Suprapubic skin (tissue), 3 donors: ENCODE measurements at regions not wholly inside any gene's neighbourhood (a gene's known extent, or its start where the extent isn't known, plus 50 kb on each side); places are given as distances from the start of the nearest gene placed in this dataset.

Experiments used
- POLR2A ChIP-seq, 2 donors: fragments of 450-650 bp; IDR thresholded peaks; one replicate each; pipeline ENCODE4 v1.6.1; 2017; ENCODE audit warnings: antibody characterized with exemption in 2 of 2, mild to moderate bottlenecking in 2 of 2, moderate library complexity in 2 of 2
- TF ChIP-seq, protein P1 (sequence below), 2 donors: fragments of 200-600 bp in 1 of 2; fragments of 450-650 bp in 1 of 2; sonication (generic) in 1 of 2; IDR thresholded peaks; one replicate each; pipeline ENCODE4 v1.5.1; 2016 to 2019; ENCODE audit warnings: antibody characterized with exemption in 2 of 2, mild to moderate bottlenecking in 1 of 2, moderate library complexity in 1 of 2

GRCh38 chr3:106452096-106452495, 583.3 kb upstream of the CBLB start:
- TF ChIP-seq, protein P1, sequence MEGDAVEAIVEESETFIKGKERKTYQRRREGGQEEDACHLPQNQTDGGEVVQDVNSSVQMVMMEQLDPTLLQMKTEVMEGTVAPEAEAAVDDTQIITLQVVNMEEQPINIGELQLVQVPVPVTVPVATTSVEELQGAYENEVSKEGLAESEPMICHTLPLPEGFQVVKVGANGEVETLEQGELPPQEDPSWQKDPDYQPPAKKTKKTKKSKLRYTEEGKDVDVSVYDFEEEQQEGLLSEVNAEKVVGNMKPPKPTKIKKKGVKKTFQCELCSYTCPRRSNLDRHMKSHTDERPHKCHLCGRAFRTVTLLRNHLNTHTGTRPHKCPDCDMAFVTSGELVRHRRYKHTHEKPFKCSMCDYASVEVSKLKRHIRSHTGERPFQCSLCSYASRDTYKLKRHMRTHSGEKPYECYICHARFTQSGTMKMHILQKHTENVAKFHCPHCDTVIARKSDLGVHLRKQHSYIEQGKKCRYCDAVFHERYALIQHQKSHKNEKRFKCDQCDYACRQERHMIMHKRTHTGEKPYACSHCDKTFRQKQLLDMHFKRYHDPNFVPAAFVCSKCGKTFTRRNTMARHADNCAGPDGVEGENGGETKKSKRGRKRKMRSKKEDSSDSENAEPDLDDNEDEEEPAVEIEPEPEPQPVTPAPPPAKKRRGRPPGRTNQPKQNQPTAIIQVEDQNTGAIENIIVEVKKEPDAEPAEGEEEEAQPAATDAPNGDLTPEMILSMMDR (IDR thresholded peaks at IDR 0.05) = no peak
- TF ChIP-seq POLR2A (IDR thresholded peaks at IDR 0.05) = no peak
